Sigmoid colon (tissue), 6 donors: ENCODE measurements at regions not wholly inside any gene's neighbourhood (a gene's known extent, or its start where the extent isn't known, plus 50 kb on each side); places are given as distances from the start of the nearest gene placed in this dataset.

ENCODE experiments used
- DNase-seq: peaks from one replicate; pipeline ENCODE4 v3.0.0-alpha.2; 2019
- H3K27ac ChIP-seq, 4 donors: fragments of 200-600 bp; sonication (generic); one replicate each; pipeline ENCODE4 v1.5.1; 2016 to 2019; ENCODE audit warnings: mild to moderate bottlenecking in 1 of 4
- H3K27me3 ChIP-seq, 3 donors: fragments of 200-600 bp; sonication (generic); one replicate each; pipeline ENCODE4 v1.5.1; 2019; ENCODE audit warnings: mild to moderate bottlenecking in 1 of 3
- H3K36me3 ChIP-seq, 4 donors: fragments of 200-600 bp; sonication (generic); one replicate each; pipeline ENCODE4 v1.5.1; 2016 to 2019
- H3K4me1 ChIP-seq, 4 donors: fragments of 200-600 bp; sonication (generic); one replicate each; pipeline ENCODE4 v1.5.1; 2017 to 2019
- H3K4me3 ChIP-seq, 4 donors: fragments of 200-600 bp; sonication (generic); one replicate each; pipeline ENCODE4 v1.5.1; 2017 to 2019; ENCODE audit warnings: mild to moderate bottlenecking in 2 of 4, moderate library complexity in 1 of 4
- H3K9me3 ChIP-seq, 4 donors: fragments of 200-600 bp in 3 of 4; sonication (generic) in 3 of 4; one replicate each; pipeline versions ENCODE4 v1.5.1 to v1.6.1; 2013 to 2019
- CTCF ChIP-seq, 4 experiments: fragments of 450-650 bp in 3 of 4; fragments of 200-600 bp in 1 of 4; IDR thresholded peaks; one replicate each; pipeline ENCODE4 v1.5.1; 2016 to 2019; ENCODE audit warnings: antibody characterized with exemption in 4 of 4, mild to moderate bottlenecking in 3 of 4, moderate library complexity in 2 of 4
- EP300 ChIP-seq, 4 donors: sonication (generic); formaldehyde crosslinking; IDR thresholded peaks; one replicate each; pipeline ENCODE4 v1.6.1; 2017; ENCODE audit warnings: antibody characterized with exemption in 4 of 4
- POLR2A ChIP-seq, 2 donors: fragments of 450-650 bp; IDR thresholded peaks; one replicate each; pipeline ENCODE4 v1.6.1; 2016; ENCODE audit warnings: antibody characterized with exemption in 2 of 2, mild to moderate bottlenecking in 2 of 2, moderate library complexity in 2 of 2
- POLR2AphosphoS5 ChIP-seq, 4 donors: sonication (generic); formaldehyde crosslinking; IDR thresholded peaks; one replicate each; pipeline ENCODE4 v1.6.1; 2017; ENCODE audit warnings: antibody characterized with exemption in 4 of 4
- WGBS, 2 donors: extraction: QIAGEN DNeasy Blood & Tissue Kit; methylation state at CpG; one replicate each; pipeline ENCODE4 v1.1.7; 2013; 5-methylcytosine and 5-hydroxymethylcytosine counted together
- intact Hi-C: fragments of 100-400 bp; cut with DNase I; formaldehyde crosslinking; loops from one replicate; pipeline ENCODE4 v1.15.1; 2023
- donor health status: healthy with polysubstance abuse.
- donor health status: healthy.

- no peak overlapping the region for H3K4me3 ChIP-seq
- H3K36me3 ChIP-seq, result no peaks in the 10 kb centered on the region
- no peak for DNase-seq
- intact Hi-C loops, result no loop called here
- no peak for TF ChIP-seq CTCF (IDR thresholded peaks at IDR 0.05)
- TF ChIP-seq EP300 (IDR thresholded peaks at IDR 0.05), result no peak
- no peak for TF ChIP-seq POLR2AphosphoS5 (IDR thresholded peaks at IDR 0.05)
- no peak for TF ChIP-seq POLR2A (IDR thresholded peaks at IDR 0.05)
- no peaks in the 10 kb centered on the region for H3K4me1 ChIP-seq
- no peak overlapping the region for H3K27ac ChIP-seq
- H3K9me3 ChIP-seq, result peaks cover 0 to 5% (median 1%) of the 10 kb centered on the region in 4 donors
- no peaks in the 10 kb centered on the region for H3K27me3 ChIP-seq
- WGBS, 2 donors, result 34 to 49% methylated on average over 12 of the region's 12 CpGs
Measured at GRCh38 chr17:5797447-5798050, 213.2 kb upstream of the NLRP1 start.

- Histone ChIP-seq H3K36me3 (no peaks in the 10 kb centered on the region), H3K27me3 (no peaks in the 10 kb centered on the region), H3K9me3 (peaks cover 0 to 2% (median under 1%) of the 10 kb centered on the region in 4 donors), H3K4me3 (no peak overlapping the region), H3K4me1 (no peaks in the 10 kb centered on the region), H3K27ac (no peak overlapping the region)
- intact Hi-C loops, result no loop called here
- TF ChIP-seq POLR2AphosphoS5 (IDR thresholded peaks at IDR 0.05), result no peak
- TF ChIP-seq CTCF (IDR thresholded peaks at IDR 0.05), result no peak
- no peak for TF ChIP-seq POLR2A (IDR thresholded peaks at IDR 0.05)
- no peak for TF ChIP-seq EP300 (IDR thresholded peaks at IDR 0.05)
- DNase-seq, result no peak
- WGBS, 2 donors, result 55 to 59% methylated on average over 4 of the region's 4 CpGs
Measured at GRCh38 chr17:5798094-5798493, 213.8 kb upstream of the NLRP1 start.

GRCh38 chr17:5800131-5800530 lies 215.8 kb upstream of the NLRP1 start:
- Histone ChIP-seq H3K27me3 (peaks cover 0 to 4% (median 0%) of the 10 kb centered on the region in 3 donors), H3K4me3 (no peak overlapping the region), H3K9me3 (no peaks in the 10 kb centered on the region), H3K4me1 (no peaks in the 10 kb centered on the region), H3K36me3 (no peaks in the 10 kb centered on the region), H3K27ac (no peak overlapping the region)
- intact Hi-C loops, result no loop called here
- no peak for DNase-seq
- TF ChIP-seq POLR2AphosphoS5 (IDR thresholded peaks at IDR 0.05) (no peak), CTCF (IDR thresholded peaks at IDR 0.05) (no peak), POLR2A (IDR thresholded peaks at IDR 0.05) (no peak), EP300 (IDR thresholded peaks at IDR 0.05) (no peak)
- 49 to 54% methylated on average over 9 of the region's 9 CpGs for WGBS, 2 donors

GRCh38 chr17:5800646-5801045 lies 216.3 kb upstream of the NLRP1 start:
- TF ChIP-seq POLR2A (IDR thresholded peaks at IDR 0.05), result no peak
- TF ChIP-seq POLR2AphosphoS5 (IDR thresholded peaks at IDR 0.05), result no peak
- TF ChIP-seq CTCF (IDR thresholded peaks at IDR 0.05), result no peak
- TF ChIP-seq EP300 (IDR thresholded peaks at IDR 0.05), result no peak
- Histone ChIP-seq H3K4me1 (no peaks in the 10 kb centered on the region), H3K4me3 (no peak overlapping the region), H3K27ac (no peak overlapping the region), H3K9me3 (no peaks in the 10 kb centered on the region), H3K27me3 (peaks cover 0 to 4% (median 0%) of the 10 kb centered on the region in 3 donors), H3K36me3 (no peaks in the 10 kb centered on the region)
- intact Hi-C loops, result no loop called here
- 20 to 27% methylated on average over 7 of the region's 7 CpGs for WGBS, 2 donors
- DNase-seq, result no peak

GRCh38 chr17:5804251-5804650 lies 219.9 kb upstream of the NLRP1 start:
- Histone ChIP-seq H3K36me3 (no peaks in the 10 kb centered on the region), H3K4me3 (no peak overlapping the region), H3K27me3 (peaks cover 0 to 13% (median 0%) of the 10 kb centered on the region in 3 donors), H3K27ac (no peak overlapping the region), H3K4me1 (no peaks in the 10 kb centered on the region), H3K9me3 (peaks cover 0 to 14% (median 2%) of the 10 kb centered on the region in 4 donors)
- TF ChIP-seq EP300 (IDR thresholded peaks at IDR 0.05), result no peak
- no peak for TF ChIP-seq POLR2AphosphoS5 (IDR thresholded peaks at IDR 0.05)
- TF ChIP-seq POLR2A (IDR thresholded peaks at IDR 0.05), result no peak
- no peak for TF ChIP-seq CTCF (IDR thresholded peaks at IDR 0.05)
- WGBS, 2 donors, result 77 to 78% methylated on average over 5 of the region's 5 CpGs
- intact Hi-C loops, result no loop called here
- DNase-seq, result no peak
